ENCODE measurements at regions not wholly inside any gene's neighbourhood (a gene's known extent, or its start where the extent isn't known, plus 50 kb on each side); places are given as distances from the start of the nearest gene placed in this dataset.
"Not testable (repeated sequence)": the region's sequence is repeated elsewhere in the genome, so short reads cannot be mapped to it uniquely, and the experiment has no call there.

DNA sequence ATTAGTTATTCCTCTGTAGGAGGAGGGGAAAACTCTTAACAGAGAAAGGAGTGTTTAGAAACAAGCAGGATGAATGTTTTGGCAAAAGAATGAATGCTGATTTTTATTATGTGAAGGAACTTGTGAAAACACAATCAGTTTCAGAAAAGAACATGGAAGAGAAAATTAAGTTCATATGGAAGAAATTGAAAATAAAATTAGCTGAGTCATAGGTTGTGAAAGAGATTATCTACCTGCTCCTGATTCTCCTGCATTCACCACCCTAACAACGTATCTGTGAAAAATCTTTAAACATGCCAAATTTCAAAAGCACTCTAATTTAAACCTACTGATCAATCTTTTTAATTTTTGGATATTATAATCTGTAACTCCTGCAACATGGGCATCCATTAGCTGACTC lies 227.3 kb upstream of the RSPO3 start:
- Histone ChIP-seq H3K27ac (no peak overlapping the region), H3K9me3 (peaks cover 0 to 2% of the 10 kb centered on the region in 2 donors), H3K36me3 (no peaks in the 10 kb centered on the region), H3K27me3 (no peaks in the 10 kb centered on the region), H3K4me3 (no peak overlapping the region), H3K4me1 (no peaks in the 10 kb centered on the region)
- ATAC-seq, result no peak
- TF ChIP-seq, protein P1, sequence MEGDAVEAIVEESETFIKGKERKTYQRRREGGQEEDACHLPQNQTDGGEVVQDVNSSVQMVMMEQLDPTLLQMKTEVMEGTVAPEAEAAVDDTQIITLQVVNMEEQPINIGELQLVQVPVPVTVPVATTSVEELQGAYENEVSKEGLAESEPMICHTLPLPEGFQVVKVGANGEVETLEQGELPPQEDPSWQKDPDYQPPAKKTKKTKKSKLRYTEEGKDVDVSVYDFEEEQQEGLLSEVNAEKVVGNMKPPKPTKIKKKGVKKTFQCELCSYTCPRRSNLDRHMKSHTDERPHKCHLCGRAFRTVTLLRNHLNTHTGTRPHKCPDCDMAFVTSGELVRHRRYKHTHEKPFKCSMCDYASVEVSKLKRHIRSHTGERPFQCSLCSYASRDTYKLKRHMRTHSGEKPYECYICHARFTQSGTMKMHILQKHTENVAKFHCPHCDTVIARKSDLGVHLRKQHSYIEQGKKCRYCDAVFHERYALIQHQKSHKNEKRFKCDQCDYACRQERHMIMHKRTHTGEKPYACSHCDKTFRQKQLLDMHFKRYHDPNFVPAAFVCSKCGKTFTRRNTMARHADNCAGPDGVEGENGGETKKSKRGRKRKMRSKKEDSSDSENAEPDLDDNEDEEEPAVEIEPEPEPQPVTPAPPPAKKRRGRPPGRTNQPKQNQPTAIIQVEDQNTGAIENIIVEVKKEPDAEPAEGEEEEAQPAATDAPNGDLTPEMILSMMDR (IDR thresholded peaks at IDR 0.05), result no peak
- no peak for DNase-seq
- intact Hi-C loops (cut with DNase I), result no loop called here

DNA sequence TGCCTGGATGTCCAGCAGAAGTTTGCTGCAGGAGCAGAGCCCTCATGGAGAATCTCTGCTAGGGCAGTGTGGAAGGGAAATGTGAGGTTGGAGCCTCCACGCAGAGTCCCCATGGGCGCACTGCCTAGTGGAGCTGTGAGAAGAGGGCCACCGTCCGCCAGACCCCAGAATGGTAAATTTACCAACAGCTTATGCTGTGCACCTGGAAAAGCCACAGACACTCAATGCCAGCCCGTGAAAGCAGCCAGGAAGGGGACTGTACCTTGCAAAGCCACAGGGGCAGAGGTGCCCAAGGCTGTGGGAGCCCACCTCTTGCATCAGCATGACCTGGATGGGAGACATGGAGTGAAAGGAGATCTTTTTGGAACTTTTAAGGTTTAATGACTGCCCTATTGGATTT lies 225.6 kb upstream of the RSPO3 start:
- H3K4me3 ChIP-seq; H3K27ac ChIP-seq; intact Hi-C loops (cut with DNase I); H3K36me3 ChIP-seq; H3K27me3 ChIP-seq; ATAC-seq; H3K4me1 ChIP-seq; H3K9me3 ChIP-seq: not testable (repeated sequence)
- DNase-seq, result peak in 1 of 4 donors; percentile 21

DNA sequence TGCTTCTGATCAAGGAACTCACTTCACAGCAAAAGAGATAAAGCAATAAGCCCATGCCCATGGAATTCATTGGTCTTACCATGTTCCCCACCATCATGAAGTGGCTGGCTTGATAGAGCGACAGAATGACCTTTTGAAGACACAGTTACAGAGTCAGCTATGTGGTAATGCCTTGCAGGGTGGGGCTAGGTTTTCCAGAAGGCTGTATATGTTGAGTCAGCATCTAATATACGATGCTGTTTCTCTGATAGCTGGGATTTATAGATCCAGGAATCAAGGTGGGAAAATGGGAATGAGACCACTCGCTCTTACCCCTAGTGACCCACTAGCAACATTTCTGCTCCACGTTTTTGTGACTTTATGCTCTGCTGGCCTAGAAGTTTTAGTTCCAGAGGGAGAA lies 220.7 kb upstream of the RSPO3 start:
- TF ChIP-seq, protein P1 (IDR thresholded peaks at IDR 0.05), result no peak
- no peaks in the 10 kb centered on the region for H3K27me3 ChIP-seq
- no peaks in the 10 kb centered on the region for H3K36me3 ChIP-seq
- peaks cover 0 to under 1% of the 10 kb centered on the region in 2 donors for H3K9me3 ChIP-seq
- H3K4me3 ChIP-seq, result no peak overlapping the region
- ATAC-seq, result no peak
- intact Hi-C loops (cut with DNase I), result no loop called here
- no peak for DNase-seq
- no peaks in the 10 kb centered on the region for H3K4me1 ChIP-seq
- H3K27ac ChIP-seq, result no peak overlapping the region

DNA sequence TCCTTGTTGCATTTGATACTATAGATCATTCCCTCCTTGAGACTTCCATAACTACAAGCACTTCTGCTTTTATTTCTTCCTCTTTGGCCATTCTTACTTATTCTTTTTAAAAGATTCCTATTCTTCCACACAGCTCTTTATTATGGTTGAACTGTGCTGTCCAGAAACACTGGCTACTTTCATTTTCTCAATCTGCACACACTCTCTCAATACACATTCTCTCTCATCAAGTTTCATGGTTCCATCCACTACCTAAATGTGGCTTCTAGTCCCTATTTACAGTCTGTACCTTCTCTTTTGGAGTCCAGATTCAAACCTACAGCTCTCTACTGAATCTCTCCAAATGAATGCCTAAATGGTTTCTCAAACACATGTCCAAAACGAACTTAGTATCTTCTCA lies 214.3 kb upstream of the RSPO3 start:
- Histone ChIP-seq H3K36me3 (no peaks in the 10 kb centered on the region), H3K4me1 (no peaks in the 10 kb centered on the region), H3K27me3 (no peaks in the 10 kb centered on the region), H3K9me3 (no peaks in the 10 kb centered on the region), H3K4me3 (no peak overlapping the region), H3K27ac (no peak overlapping the region)
- no peak for DNase-seq
- TF ChIP-seq, protein P1 (IDR thresholded peaks at IDR 0.05), result no peak
- intact Hi-C loops (cut with DNase I), result no loop called here
- ATAC-seq, result no peak

DNA sequence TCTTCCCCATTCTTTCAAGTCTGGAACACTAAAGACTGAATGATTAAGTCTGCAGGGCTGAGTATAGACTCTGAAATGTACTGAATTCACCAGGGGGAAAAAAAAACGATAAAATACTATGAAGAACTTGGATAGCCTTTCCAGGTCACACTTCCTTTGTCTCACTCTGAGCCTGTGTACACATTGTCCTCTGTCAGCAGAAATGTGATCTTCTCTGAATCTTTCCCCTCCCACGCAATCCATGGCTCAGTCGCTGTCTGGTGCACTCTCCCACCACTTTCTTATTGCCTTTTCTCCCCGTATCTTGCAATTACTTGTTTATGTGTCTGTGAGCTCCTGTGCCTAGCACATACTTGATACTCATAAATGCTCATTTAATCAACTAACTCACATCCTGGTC lies 212.6 kb upstream of the RSPO3 start:
- DNase-seq, result no peak

DNA sequence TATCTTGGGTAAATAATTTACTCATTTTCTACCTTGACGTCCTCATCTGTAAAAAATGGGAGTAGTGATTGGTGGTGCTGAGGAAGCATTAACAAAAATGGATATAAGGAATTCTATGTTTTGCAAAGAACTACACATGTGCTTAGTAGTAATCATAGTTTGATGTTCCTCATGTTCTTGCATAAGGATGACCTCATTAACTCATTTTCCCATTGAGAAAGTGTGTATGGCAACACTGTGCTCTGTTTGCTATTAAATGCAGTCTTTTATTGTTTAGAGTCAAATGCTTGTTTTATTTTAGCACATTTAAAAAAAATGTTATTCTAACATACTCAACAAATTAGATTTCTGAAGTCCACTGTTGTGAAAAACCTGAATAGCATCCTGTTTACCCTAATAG lies 211.2 kb upstream of the RSPO3 start:
- H3K36me3 ChIP-seq, result no peaks in the 10 kb centered on the region
- H3K4me3 ChIP-seq, result no peak overlapping the region
- H3K9me3 ChIP-seq, result no peaks in the 10 kb centered on the region
- DNase-seq (peak in 1 of 4 donors; percentile 27), ATAC-seq (no peak)
- H3K4me1 ChIP-seq, result no peaks in the 10 kb centered on the region
- intact Hi-C loops (cut with DNase I), result no loop called here
- H3K27ac ChIP-seq, result no peak overlapping the region
- TF ChIP-seq, protein P1 (IDR thresholded peaks at IDR 0.05), result no peak
- H3K27me3 ChIP-seq, result no peaks in the 10 kb centered on the region

More for the DNA sequence above, 212.6 kb upstream of the RSPO3 start:
- ATAC-seq, result no peak
- Histone ChIP-seq H3K4me1 (no peaks in the 10 kb centered on the region), H3K9me3 (no peaks in the 10 kb centered on the region), H3K27ac (no peak overlapping the region), H3K36me3 (no peaks in the 10 kb centered on the region), H3K4me3 (no peak overlapping the region), H3K27me3 (no peaks in the 10 kb centered on the region)
- TF ChIP-seq, protein P1 (IDR thresholded peaks at IDR 0.05), result no peak
- intact Hi-C loops (cut with DNase I), result no loop called here
